ENCODE measurements at regions not wholly inside any gene's neighbourhood (a gene's known extent, or its start where the extent isn't known, plus 50 kb on each side); places are given as distances from the start of the nearest gene placed in this dataset.

DNA sequence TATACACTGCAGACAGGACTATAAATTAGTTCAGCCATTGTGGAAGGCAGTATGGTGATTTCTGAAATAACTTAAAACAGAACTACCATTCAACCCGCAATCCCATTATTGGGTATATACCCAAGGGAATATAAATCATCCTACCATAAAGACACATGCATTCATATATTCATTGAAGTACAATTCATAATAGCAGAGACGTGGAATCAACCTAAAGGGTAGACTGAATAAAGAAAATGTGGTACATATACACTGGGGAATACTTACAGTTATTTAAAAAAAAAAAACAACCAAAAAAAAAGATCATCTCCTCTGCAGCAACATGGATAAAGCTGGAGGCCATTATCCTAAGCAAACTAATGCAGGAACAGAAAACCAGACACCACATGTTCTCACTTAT lies 473.9 kb downstream of the TRHDE start:
- Mint-ChIP-seq H3K36me3 (ENCODE audit: insufficient read depth in 1 of 3, low read depth in 3 of 3) (peaks cover 6 to 11% (median 7%) of the 10 kb centered on the region in 3 experiments; a peak in 6 of 7 replicates), H3K27ac (no peak overlapping the region; a peak in 1 of 7 replicates), H3K27me3 (ENCODE audit: low read depth) (no peaks in the 10 kb centered on the region), H3K4me3 (no peak overlapping the region), H3K9me3 (peaks cover 12 to 27% of the 10 kb centered on the region in 2 experiments; a peak in 4 of 5 replicates), H3K4me1 (peaks cover 5% of the 10 kb centered on the region in 2 experiments)
- H4K91ac ChIP-seq (ENCODE audit: insufficient read length, low read depth, low read length) = no peak overlapping the region
- H3K79me1 ChIP-seq (ENCODE audit: insufficient read depth, low read depth, low read length, poor library complexity, severe bottlenecking) = no peaks in the 10 kb centered on the region
- H2AFZ ChIP-seq (ENCODE audit: low read length) = no peak overlapping the region
- H3K9me3 ChIP-seq (ENCODE audit: control insufficient read depth, low read depth, low read length) = no peaks in the 10 kb centered on the region
- no peaks in the 10 kb centered on the region for H3K4me1 ChIP-seq (ENCODE audit: insufficient read depth, low read length)
- H3K23me2 ChIP-seq (ENCODE audit: insufficient read length, low read depth, low read length, poor library complexity, severe bottlenecking) = no peaks in the 10 kb centered on the region
- no peak overlapping the region for H3K56ac ChIP-seq (ENCODE audit: insufficient read length, low read depth, low read length)
- no peak overlapping the region for H2AK5ac ChIP-seq (ENCODE audit: insufficient read length, low read length)
- DNase-seq = no peak
- H3K4me2 ChIP-seq (ENCODE audit: insufficient read depth, insufficient read length, low read length) = no peak overlapping the region
- H3T11ph ChIP-seq (ENCODE audit: low read length) = no peak overlapping the region
- H3K14ac ChIP-seq (ENCODE audit: insufficient read depth, low read length) = no peak overlapping the region
- H3K27ac ChIP-seq (ENCODE audit: insufficient read length, low read depth, low read length) = no peak overlapping the region
- H2BK5ac ChIP-seq (ENCODE audit: insufficient read length, low read length) = no peak overlapping the region
- H2BK20ac ChIP-seq (ENCODE audit: low read depth, low read length, poor library complexity, severe bottlenecking) = no peak overlapping the region
- H2BK15ac ChIP-seq (ENCODE audit: low read depth, low read length) = no peak overlapping the region
- TF ChIP-seq, protein P1, sequence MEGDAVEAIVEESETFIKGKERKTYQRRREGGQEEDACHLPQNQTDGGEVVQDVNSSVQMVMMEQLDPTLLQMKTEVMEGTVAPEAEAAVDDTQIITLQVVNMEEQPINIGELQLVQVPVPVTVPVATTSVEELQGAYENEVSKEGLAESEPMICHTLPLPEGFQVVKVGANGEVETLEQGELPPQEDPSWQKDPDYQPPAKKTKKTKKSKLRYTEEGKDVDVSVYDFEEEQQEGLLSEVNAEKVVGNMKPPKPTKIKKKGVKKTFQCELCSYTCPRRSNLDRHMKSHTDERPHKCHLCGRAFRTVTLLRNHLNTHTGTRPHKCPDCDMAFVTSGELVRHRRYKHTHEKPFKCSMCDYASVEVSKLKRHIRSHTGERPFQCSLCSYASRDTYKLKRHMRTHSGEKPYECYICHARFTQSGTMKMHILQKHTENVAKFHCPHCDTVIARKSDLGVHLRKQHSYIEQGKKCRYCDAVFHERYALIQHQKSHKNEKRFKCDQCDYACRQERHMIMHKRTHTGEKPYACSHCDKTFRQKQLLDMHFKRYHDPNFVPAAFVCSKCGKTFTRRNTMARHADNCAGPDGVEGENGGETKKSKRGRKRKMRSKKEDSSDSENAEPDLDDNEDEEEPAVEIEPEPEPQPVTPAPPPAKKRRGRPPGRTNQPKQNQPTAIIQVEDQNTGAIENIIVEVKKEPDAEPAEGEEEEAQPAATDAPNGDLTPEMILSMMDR (conservative IDR thresholded peaks at IDR 0.05) = no peak
- H3K9ac ChIP-seq (ENCODE audit: extremely low read depth, insufficient read length, low read length) = no peak overlapping the region
- no peaks in the 10 kb centered on the region for H3K79me2 ChIP-seq (ENCODE audit: insufficient read depth, low read length)
- no peak overlapping the region for H3K18ac ChIP-seq (ENCODE audit: insufficient read length, low read depth, low read length)
- no peak overlapping the region for H3K23ac ChIP-seq (ENCODE audit: insufficient read length, low read depth, low read length)
- no peaks in the 10 kb centered on the region for H3K27me3 ChIP-seq (ENCODE audit: insufficient read depth, low read length)
- no peak overlapping the region for H4K5ac ChIP-seq (ENCODE audit: insufficient read length, low read depth, low read length)
- H2BK12ac ChIP-seq (ENCODE audit: insufficient read length, low read depth, low read length) = no peak overlapping the region
- H4K8ac ChIP-seq (replicated peaks; ENCODE audit: insufficient read length, low read depth, low read length) = no peak overlapping the region
- H2BK120ac ChIP-seq (ENCODE audit: low read depth, low read length, poor library complexity, severe bottlenecking) = no peak overlapping the region
- no CpG with 5 or more reads among the region's 2 CpGs for WGBS (ENCODE audit: extremely low coverage, insufficient read length, low lambda C conversion rate)
- H3K4ac ChIP-seq (ENCODE audit: low read depth, low read length) = no peak overlapping the region
- H4K20me1 ChIP-seq (ENCODE audit: control insufficient read depth, insufficient read depth, insufficient read length) = no peaks in the 10 kb centered on the region

Data from H9 (cell line).